ENCODE measurements at regions not wholly inside any gene's neighbourhood (a gene's known extent, or its start where the extent isn't known, plus 50 kb on each side); places are given as distances from the start of the nearest gene placed in this dataset.

- ATAC-seq: no peak
- intact Hi-C loops (cut with DNase I): no loop called here
- Histone ChIP-seq H3K27me3 (ENCODE audit: insufficient read depth in 3 of 3, low read length in 2 of 3) (no peaks in the 10 kb centered on the region), H3K9me3 (no peaks in the 10 kb centered on the region), H3K36me3 (ENCODE audit: insufficient read depth in 1 of 2, low read depth in 1 of 2) (no peaks in the 10 kb centered on the region), H3K4me1 (no peaks in the 10 kb centered on the region), H3K27ac (no peak overlapping the region), H3K4me3 (no peak overlapping the region)
- WGBS, 3 donors: 86 to 87% (median 87%) methylated on average over 1 of the region's 1 CpG
- TF ChIP-seq CTCF (IDR thresholded peaks at IDR 0.05): no peak
- DNase-seq: no peak
These were observed 671.6 kb upstream of the ACVR2A start for GRCh38 chr2:147173189-147173581.

GRCh38 chr2:147172493-147173188 lies 672.2 kb upstream of the ACVR2A start:
- intact Hi-C loops (cut with DNase I): no loop called here
- Histone ChIP-seq H3K36me3 (ENCODE audit: insufficient read depth in 1 of 2, low read depth in 1 of 2) (no peaks in the 10 kb centered on the region), H3K9me3 (no peaks in the 10 kb centered on the region), H3K4me3 (no peak overlapping the region), H3K27me3 (ENCODE audit: insufficient read depth in 3 of 3, low read length in 2 of 3) (no peaks in the 10 kb centered on the region), H3K27ac (no peak overlapping the region), H3K4me1 (no peaks in the 10 kb centered on the region)
- WGBS, 3 donors: 82 to 87% (median 85%) methylated on average over 9 of the region's 9 CpGs
- no peak for DNase-seq
- ATAC-seq: no peak
- TF ChIP-seq CTCF (IDR thresholded peaks at IDR 0.05): no peak

GRCh38 chr2:147171941-147172340 lies 672.9 kb upstream of the ACVR2A start:
- intact Hi-C loops (cut with DNase I): no loop called here
- H3K27ac ChIP-seq: no peak overlapping the region
- H3K27me3 ChIP-seq (ENCODE audit: insufficient read depth in 3 of 3, low read length in 2 of 3): no peaks in the 10 kb centered on the region
- no peak for TF ChIP-seq CTCF (IDR thresholded peaks at IDR 0.05)
- H3K9me3 ChIP-seq: no peaks in the 10 kb centered on the region
- H3K4me3 ChIP-seq: no peak overlapping the region
- WGBS, 3 donors: 29 to 55% (median 47%) methylated on average over 3 of the region's 3 CpGs
- no peak for ATAC-seq
- H3K4me1 ChIP-seq: no peaks in the 10 kb centered on the region
- no peak for DNase-seq
- H3K36me3 ChIP-seq (ENCODE audit: insufficient read depth in 1 of 2, low read depth in 1 of 2): no peaks in the 10 kb centered on the region

GRCh38 chr2:147170932-147171331 lies 673.9 kb upstream of the ACVR2A start:
- intact Hi-C loops (cut with DNase I): no loop called here
- no peak for DNase-seq
- 96 to 100% (median 98%) methylated on average over 1 of the region's 1 CpG for WGBS, 3 donors

More at GRCh38 chr2:147170932-147171331, 673.9 kb upstream of the ACVR2A start:
- no peak for TF ChIP-seq CTCF (IDR thresholded peaks at IDR 0.05)
- Histone ChIP-seq H3K27me3 (ENCODE audit: insufficient read depth in 3 of 3, low read length in 2 of 3) (no peaks in the 10 kb centered on the region), H3K9me3 (no peaks in the 10 kb centered on the region), H3K36me3 (ENCODE audit: insufficient read depth in 1 of 2, low read depth in 1 of 2) (no peaks in the 10 kb centered on the region), H3K4me3 (no peak overlapping the region), H3K4me1 (no peaks in the 10 kb centered on the region), H3K27ac (no peak overlapping the region)
- no peak for ATAC-seq

Measured in psoas muscle (tissue), 7 donors.